Endodermal cell (in vitro differentiated cells): ENCODE measurements at regions not wholly inside any gene's neighbourhood (a gene's known extent, or its start where the extent isn't known, plus 50 kb on each side); places are given as distances from the start of the nearest gene placed in this dataset.

ENCODE experiments used
- DNase-seq: peaks from one replicate; pipeline ENCODE4 v3.0.0-alpha.2; 2017
- H3K27ac ChIP-seq: 2 replicates; pipeline ENCODE4 v1.5.1; 2013; ENCODE audit warnings: mild to moderate bottlenecking, low read depth, low read length, moderate library complexity
- H3K27me3 ChIP-seq: 2 replicates; pipeline ENCODE4 v1.6.1; 2013; ENCODE audit warnings: mild to moderate bottlenecking, low read length, moderate library complexity; ENCODE audit not compliant: insufficient read depth, control insufficient read depth, poor library complexity, severe bottlenecking
- H3K36me3 ChIP-seq: 2 replicates; pipeline ENCODE4 v1.7.0; 2013; ENCODE audit warnings: mild to moderate bottlenecking, low read length, moderate library complexity; ENCODE audit not compliant: control insufficient read depth, insufficient read depth
- H3K4me1 ChIP-seq: one replicate; pipeline ENCODE4 v1.7.0; 2013; ENCODE audit warnings: low read length; ENCODE audit not compliant: control insufficient read depth, insufficient read depth
- H3K4me3 ChIP-seq: 2 replicates; pipeline ENCODE4 v1.5.1; 2013; ENCODE audit warnings: mild to moderate bottlenecking, low read length, moderate library complexity
- H3K9ac ChIP-seq: 2 replicates; pipeline ENCODE4 v1.6.1; 2013; ENCODE audit warnings: mild to moderate bottlenecking, low read length, moderate library complexity; ENCODE audit not compliant: poor library complexity, severe bottlenecking; ENCODE audit errors: extremely low read depth
- H3K9me3 ChIP-seq: 2 replicates; pipeline ENCODE4 v1.6.1; 2013; ENCODE audit warnings: mild to moderate bottlenecking, low read length, moderate library complexity; ENCODE audit not compliant: control insufficient read depth
- H3K27ac Mint-ChIP-seq: 2 replicates; pipeline ENCODE4 v1.8.0; 2020; ENCODE audit warnings: mixed read lengths
- H3K27me3 Mint-ChIP-seq: 2 replicates; pipeline ENCODE4 v1.8.0; 2021; ENCODE audit warnings: mild to moderate bottlenecking, mixed read lengths; ENCODE audit not compliant: insufficient read depth
- H3K36me3 Mint-ChIP-seq: 2 replicates; pipeline ENCODE4 v1.8.0; 2020; ENCODE audit warnings: low read depth, mixed read lengths
- H3K4me1 Mint-ChIP-seq: 2 replicates; pipeline ENCODE4 v1.8.0; 2020; ENCODE audit warnings: mixed read lengths
- H3K4me3 Mint-ChIP-seq: 2 replicates; pipeline ENCODE4 v1.8.0; 2020; ENCODE audit warnings: mild to moderate bottlenecking, moderate library complexity, mixed read lengths
- H3K9me3 Mint-ChIP-seq: 2 replicates; pipeline ENCODE4 v1.8.0; 2020; ENCODE audit warnings: mild to moderate bottlenecking, mixed read lengths
- CTCF ChIP-seq: fragments of 200-600 bp; sonication (generic); conservative IDR thresholded peaks from 2 replicates; pipeline ENCODE4 v1.5.0; 2021; ENCODE audit warnings: antibody characterized with exemption, mild to moderate bottlenecking
- WGBS, 2 experiments: methylation state at CpG; one replicate each; pipeline versions ENCODE4 v1.1.5 to v1.1.7; 2013; ENCODE audit warnings: missing lambda C conversion rate in 2 of 2, mixed read lengths in 1 of 2; ENCODE audit not compliant: insufficient coverage in 1 of 2, insufficient read length in 1 of 2; 5-methylcytosine and 5-hydroxymethylcytosine counted together

- H3K9ac ChIP-seq = no peak overlapping the region
- DNase-seq = no peak
- no peaks in the 10 kb centered on the region for H3K4me1 ChIP-seq
- H3K27ac ChIP-seq = no peak overlapping the region
- no peaks in the 10 kb centered on the region for H3K4me1 Mint-ChIP-seq
- no peaks in the 10 kb centered on the region for H3K9me3 Mint-ChIP-seq
- no peaks in the 10 kb centered on the region for H3K36me3 ChIP-seq
- H3K27me3 Mint-ChIP-seq = no peaks in the 10 kb centered on the region
- TF ChIP-seq CTCF = no peak
- no peak overlapping the region for H3K4me3 Mint-ChIP-seq
- no peaks in the 10 kb centered on the region for H3K9me3 ChIP-seq
- H3K27me3 ChIP-seq = no peaks in the 10 kb centered on the region
- WGBS, 2 experiments = 90% methylated on average over 2 of the region's 2 CpGs; no CpG with 5 or more reads in 1 of the 2 experiments
- no peak overlapping the region for H3K27ac Mint-ChIP-seq
- no peaks in the 10 kb centered on the region for H3K36me3 Mint-ChIP-seq
- H3K4me3 ChIP-seq = no peak overlapping the region
Observed at GRCh38 chr10:128766915-128767314, 640.7 kb upstream of the MKI67 start.

- no peak for TF ChIP-seq CTCF
- H3K4me1 Mint-ChIP-seq = peaks cover 2% of the 10 kb centered on the region
- Histone ChIP-seq H3K9ac (no peak overlapping the region), H3K27me3 (no peaks in the 10 kb centered on the region), H3K9me3 (peaks cover 11% of the 10 kb centered on the region), H3K27ac (no peak overlapping the region), H3K4me1 (no peaks in the 10 kb centered on the region), H3K4me3 (no peak overlapping the region), H3K36me3 (no peaks in the 10 kb centered on the region)
- no peak for DNase-seq
- peaks cover 3% of the 10 kb centered on the region for H3K36me3 Mint-ChIP-seq
- peaks cover 17% of the 10 kb centered on the region for H3K9me3 Mint-ChIP-seq
- no peak overlapping the region for H3K27ac Mint-ChIP-seq
- 97 to 100% methylated on average over 1 of the region's 1 CpG for WGBS, 2 experiments
- no peaks in the 10 kb centered on the region for H3K27me3 Mint-ChIP-seq
- no peak overlapping the region for H3K4me3 Mint-ChIP-seq
Observed at GRCh38 chr10:128774979-128775378, 648.8 kb upstream of the MKI67 start.

GRCh38 chr10:128775743-128776142 is 649.5 kb upstream of the MKI67 start:
- TF ChIP-seq CTCF = no peak
- Histone ChIP-seq H3K36me3 (no peaks in the 10 kb centered on the region), H3K4me3 (no peak overlapping the region), H3K27ac (no peak overlapping the region), H3K9ac (no peak overlapping the region), H3K4me1 (no peaks in the 10 kb centered on the region), H3K9me3 (peaks cover 11% of the 10 kb centered on the region), H3K27me3 (no peaks in the 10 kb centered on the region)
- WGBS, 2 experiments = 95 to 98% methylated on average over 9 to 10 of the region's 10 CpGs
- Mint-ChIP-seq H3K4me3 (no peak overlapping the region), H3K27ac (no peak overlapping the region), H3K36me3 (peaks cover 3% of the 10 kb centered on the region), H3K27me3 (no peaks in the 10 kb centered on the region), H3K9me3 (peaks cover 17% of the 10 kb centered on the region), H3K4me1 (peaks cover 2% of the 10 kb centered on the region)
- DNase-seq = no peak
